ENCODE measurements at regions not wholly inside any gene's neighbourhood (a gene's known extent, or its start where the extent isn't known, plus 50 kb on each side); places are given as distances from the start of the nearest gene placed in this dataset.

DNA sequence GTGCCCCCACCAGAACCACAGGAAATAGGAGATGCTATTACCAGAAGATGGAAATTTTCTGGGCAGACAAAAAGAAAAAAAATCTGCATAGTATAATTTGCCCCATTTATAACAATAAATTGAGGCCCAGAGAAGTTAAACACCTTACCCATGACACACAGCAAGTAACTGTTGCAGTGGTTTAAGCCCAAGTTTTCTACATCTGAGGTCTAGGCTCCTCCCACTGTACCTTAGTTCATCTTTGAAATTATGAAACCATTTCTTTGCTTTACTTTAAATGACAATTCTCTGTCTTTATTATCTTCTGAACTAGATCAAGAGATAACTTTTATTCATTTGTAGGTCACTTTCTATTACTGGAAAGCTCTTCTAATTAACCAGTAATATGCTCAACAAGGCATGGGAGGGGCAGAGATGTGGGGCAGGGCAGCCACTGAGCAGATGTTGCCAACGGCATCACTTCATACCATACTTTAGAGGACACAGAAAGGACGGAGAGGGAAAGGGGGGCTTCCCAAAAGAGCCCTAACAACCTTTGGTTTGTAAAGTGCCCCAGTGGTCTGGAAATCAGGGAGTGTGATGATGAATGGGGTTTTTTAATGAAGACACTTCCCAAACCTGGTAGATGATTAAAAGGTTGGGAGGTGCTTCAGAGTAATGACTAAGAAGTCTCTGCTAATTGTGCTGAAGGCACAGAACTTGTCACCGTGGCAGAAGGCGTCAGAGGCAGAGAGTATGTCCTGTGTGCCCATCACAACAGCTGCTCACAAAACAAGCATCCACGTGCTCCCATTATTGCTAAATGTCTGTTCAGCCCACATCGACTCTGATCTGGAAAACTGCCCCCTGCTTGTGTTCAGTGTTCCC, 342.5 kb downstream of the SHQ1 start:
- TF ChIP-seq, protein P1, sequence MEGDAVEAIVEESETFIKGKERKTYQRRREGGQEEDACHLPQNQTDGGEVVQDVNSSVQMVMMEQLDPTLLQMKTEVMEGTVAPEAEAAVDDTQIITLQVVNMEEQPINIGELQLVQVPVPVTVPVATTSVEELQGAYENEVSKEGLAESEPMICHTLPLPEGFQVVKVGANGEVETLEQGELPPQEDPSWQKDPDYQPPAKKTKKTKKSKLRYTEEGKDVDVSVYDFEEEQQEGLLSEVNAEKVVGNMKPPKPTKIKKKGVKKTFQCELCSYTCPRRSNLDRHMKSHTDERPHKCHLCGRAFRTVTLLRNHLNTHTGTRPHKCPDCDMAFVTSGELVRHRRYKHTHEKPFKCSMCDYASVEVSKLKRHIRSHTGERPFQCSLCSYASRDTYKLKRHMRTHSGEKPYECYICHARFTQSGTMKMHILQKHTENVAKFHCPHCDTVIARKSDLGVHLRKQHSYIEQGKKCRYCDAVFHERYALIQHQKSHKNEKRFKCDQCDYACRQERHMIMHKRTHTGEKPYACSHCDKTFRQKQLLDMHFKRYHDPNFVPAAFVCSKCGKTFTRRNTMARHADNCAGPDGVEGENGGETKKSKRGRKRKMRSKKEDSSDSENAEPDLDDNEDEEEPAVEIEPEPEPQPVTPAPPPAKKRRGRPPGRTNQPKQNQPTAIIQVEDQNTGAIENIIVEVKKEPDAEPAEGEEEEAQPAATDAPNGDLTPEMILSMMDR (IDR thresholded peaks at IDR 0.05) = no peak
- TF ChIP-seq POLR2A (IDR thresholded peaks at IDR 0.05) = no peak
- TF ChIP-seq POLR2AphosphoS5 (IDR thresholded peaks at IDR 0.05; ENCODE audit: insufficient read depth in 1 of 2, low read depth in 1 of 2) = no peak

Data from vagina (tissue), 2 donors.